ENCODE measurements at regions not wholly inside any gene's neighbourhood (a gene's known extent, or its start where the extent isn't known, plus 50 kb on each side); places are given as distances from the start of the nearest gene placed in this dataset.

GRCh38 chr9:26415528-26415927 lies 477.1 kb downstream of the CAAP1 start:
- H3K4me3 ChIP-seq (ENCODE audit: low read length) = no peak overlapping the region
- DNase-seq (ENCODE audit: low read depth) = no peak
- no peak for TF ChIP-seq CTCF (conservative IDR thresholded peaks at IDR 0.05; ENCODE audit: low read depth, low read length)

- no peak overlapping the region for H3K4me3 ChIP-seq (ENCODE audit: low read length)
- TF ChIP-seq CTCF (conservative IDR thresholded peaks at IDR 0.05; ENCODE audit: low read depth, low read length) = no peak
- DNase-seq (ENCODE audit: low read depth) = no peak
These were observed 479.0 kb downstream of the CAAP1 start for GRCh38 chr9:26413611-26414010.

- DNase-seq (ENCODE audit: low read depth) = no peak
- TF ChIP-seq CTCF (conservative IDR thresholded peaks at IDR 0.05; ENCODE audit: low read depth, low read length) = no peak
- H3K4me3 ChIP-seq (ENCODE audit: low read length) = no peak overlapping the region
These were observed 480.2 kb downstream of the CAAP1 start for GRCh38 chr9:26412446-26412845.

- no peak overlapping the region for H3K4me3 ChIP-seq (ENCODE audit: low read length)
- TF ChIP-seq CTCF (conservative IDR thresholded peaks at IDR 0.05; ENCODE audit: low read depth, low read length) = no peak
These were observed 485.9 kb downstream of the CAAP1 start for GRCh38 chr9:26406676-26407075.

GRCh38 chr9:26399556-26399955 lies 493.0 kb downstream of the CAAP1 start:
- no peak for DNase-seq (ENCODE audit: low read depth)
- H3K4me3 ChIP-seq (ENCODE audit: low read length) = no peak overlapping the region
- TF ChIP-seq CTCF (conservative IDR thresholded peaks at IDR 0.05; ENCODE audit: low read depth, low read length) = no peak

More at GRCh38 chr9:26406676-26407075, 485.9 kb downstream of the CAAP1 start:
- DNase-seq (ENCODE audit: low read depth) = no peak

- no peak for TF ChIP-seq CTCF (conservative IDR thresholded peaks at IDR 0.05; ENCODE audit: low read depth, low read length)
These were observed 498.6 kb downstream of the CAAP1 start for GRCh38 chr9:26394025-26394424.

GRCh38 chr9:26392639-26393038 lies 500.0 kb downstream of the CAAP1 start:
- TF ChIP-seq CTCF (conservative IDR thresholded peaks at IDR 0.05; ENCODE audit: low read depth, low read length) = no peak
- no peak overlapping the region for H3K4me3 ChIP-seq (ENCODE audit: low read length)
- DNase-seq (ENCODE audit: low read depth) = no peak

More at GRCh38 chr9:26394025-26394424, 498.6 kb downstream of the CAAP1 start:
- no peak overlapping the region for H3K4me3 ChIP-seq (ENCODE audit: low read length)
- DNase-seq (ENCODE audit: low read depth) = no peak

All from retinal pigment epithelial cell (primary cell).